ENCODE measurements at regions not wholly inside any gene's neighbourhood (a gene's known extent, or its start where the extent isn't known, plus 50 kb on each side); places are given as distances from the start of the nearest gene placed in this dataset.
"Not testable (repeated sequence)": the region's sequence is repeated elsewhere in the genome, so short reads cannot be mapped to it uniquely, and the experiment has no call there.

DNA sequence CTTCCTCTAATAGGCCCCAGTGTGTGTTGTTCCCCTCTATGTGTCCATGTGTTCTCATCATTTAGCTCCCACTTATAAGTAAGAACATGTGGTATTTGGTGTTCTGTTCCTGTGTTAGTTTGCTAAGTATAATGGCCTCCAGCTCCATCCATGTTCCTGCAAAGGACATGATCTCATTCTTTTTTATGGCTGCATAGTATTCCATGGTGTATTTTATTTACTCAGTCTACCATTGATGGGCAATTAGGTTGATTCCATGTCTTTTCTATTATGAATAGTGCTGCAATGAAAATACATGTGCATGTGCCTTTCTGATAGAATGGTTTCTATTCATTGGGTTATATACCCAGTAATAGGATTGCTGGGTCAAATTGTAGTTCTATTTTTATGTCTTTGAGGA, 394.2 kb upstream of the MTPN start:
- not testable (repeated sequence) for TF ChIP-seq POLR2A (IDR thresholded peaks at IDR 0.05)
- TF ChIP-seq, protein P1, sequence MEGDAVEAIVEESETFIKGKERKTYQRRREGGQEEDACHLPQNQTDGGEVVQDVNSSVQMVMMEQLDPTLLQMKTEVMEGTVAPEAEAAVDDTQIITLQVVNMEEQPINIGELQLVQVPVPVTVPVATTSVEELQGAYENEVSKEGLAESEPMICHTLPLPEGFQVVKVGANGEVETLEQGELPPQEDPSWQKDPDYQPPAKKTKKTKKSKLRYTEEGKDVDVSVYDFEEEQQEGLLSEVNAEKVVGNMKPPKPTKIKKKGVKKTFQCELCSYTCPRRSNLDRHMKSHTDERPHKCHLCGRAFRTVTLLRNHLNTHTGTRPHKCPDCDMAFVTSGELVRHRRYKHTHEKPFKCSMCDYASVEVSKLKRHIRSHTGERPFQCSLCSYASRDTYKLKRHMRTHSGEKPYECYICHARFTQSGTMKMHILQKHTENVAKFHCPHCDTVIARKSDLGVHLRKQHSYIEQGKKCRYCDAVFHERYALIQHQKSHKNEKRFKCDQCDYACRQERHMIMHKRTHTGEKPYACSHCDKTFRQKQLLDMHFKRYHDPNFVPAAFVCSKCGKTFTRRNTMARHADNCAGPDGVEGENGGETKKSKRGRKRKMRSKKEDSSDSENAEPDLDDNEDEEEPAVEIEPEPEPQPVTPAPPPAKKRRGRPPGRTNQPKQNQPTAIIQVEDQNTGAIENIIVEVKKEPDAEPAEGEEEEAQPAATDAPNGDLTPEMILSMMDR (IDR thresholded peaks at IDR 0.05) = not testable (repeated sequence)

All from esophagus squamous epithelium (tissue), 4 donors.